ENCODE measurements at regions not wholly inside any gene's neighbourhood (a gene's known extent, or its start where the extent isn't known, plus 50 kb on each side); places are given as distances from the start of the nearest gene placed in this dataset.

DNA sequence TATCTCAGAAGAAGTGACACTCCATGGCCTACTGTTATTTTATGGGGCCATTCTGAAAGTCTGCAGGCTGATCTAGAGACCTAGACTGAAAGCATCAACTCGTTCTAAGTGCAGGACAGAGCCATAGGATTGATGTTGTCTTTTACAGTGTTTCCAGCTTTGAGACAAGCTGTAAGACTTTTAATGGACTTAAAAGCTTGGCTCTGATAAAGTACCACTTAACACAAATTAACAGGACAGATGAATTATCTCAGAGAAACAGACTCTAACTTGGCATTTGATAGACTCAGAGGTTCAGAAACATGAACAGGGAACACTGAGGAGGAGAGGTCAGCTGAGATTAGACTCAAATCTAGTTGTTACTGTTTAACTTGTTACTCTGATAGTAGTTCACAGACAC is 203.2 kb downstream of the TLR4 start:
- TF ChIP-seq, protein P1, sequence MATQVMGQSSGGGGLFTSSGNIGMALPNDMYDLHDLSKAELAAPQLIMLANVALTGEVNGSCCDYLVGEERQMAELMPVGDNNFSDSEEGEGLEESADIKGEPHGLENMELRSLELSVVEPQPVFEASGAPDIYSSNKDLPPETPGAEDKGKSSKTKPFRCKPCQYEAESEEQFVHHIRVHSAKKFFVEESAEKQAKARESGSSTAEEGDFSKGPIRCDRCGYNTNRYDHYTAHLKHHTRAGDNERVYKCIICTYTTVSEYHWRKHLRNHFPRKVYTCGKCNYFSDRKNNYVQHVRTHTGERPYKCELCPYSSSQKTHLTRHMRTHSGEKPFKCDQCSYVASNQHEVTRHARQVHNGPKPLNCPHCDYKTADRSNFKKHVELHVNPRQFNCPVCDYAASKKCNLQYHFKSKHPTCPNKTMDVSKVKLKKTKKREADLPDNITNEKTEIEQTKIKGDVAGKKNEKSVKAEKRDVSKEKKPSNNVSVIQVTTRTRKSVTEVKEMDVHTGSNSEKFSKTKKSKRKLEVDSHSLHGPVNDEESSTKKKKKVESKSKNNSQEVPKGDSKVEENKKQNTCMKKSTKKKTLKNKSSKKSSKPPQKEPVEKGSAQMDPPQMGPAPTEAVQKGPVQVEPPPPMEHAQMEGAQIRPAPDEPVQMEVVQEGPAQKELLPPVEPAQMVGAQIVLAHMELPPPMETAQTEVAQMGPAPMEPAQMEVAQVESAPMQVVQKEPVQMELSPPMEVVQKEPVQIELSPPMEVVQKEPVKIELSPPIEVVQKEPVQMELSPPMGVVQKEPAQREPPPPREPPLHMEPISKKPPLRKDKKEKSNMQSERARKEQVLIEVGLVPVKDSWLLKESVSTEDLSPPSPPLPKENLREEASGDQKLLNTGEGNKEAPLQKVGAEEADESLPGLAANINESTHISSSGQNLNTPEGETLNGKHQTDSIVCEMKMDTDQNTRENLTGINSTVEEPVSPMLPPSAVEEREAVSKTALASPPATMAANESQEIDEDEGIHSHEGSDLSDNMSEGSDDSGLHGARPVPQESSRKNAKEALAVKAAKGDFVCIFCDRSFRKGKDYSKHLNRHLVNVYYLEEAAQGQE (IDR thresholded peaks at IDR 0.05; ENCODE audit: borderline replicate concordance): no peak
- TF ChIP-seq, protein P2, sequence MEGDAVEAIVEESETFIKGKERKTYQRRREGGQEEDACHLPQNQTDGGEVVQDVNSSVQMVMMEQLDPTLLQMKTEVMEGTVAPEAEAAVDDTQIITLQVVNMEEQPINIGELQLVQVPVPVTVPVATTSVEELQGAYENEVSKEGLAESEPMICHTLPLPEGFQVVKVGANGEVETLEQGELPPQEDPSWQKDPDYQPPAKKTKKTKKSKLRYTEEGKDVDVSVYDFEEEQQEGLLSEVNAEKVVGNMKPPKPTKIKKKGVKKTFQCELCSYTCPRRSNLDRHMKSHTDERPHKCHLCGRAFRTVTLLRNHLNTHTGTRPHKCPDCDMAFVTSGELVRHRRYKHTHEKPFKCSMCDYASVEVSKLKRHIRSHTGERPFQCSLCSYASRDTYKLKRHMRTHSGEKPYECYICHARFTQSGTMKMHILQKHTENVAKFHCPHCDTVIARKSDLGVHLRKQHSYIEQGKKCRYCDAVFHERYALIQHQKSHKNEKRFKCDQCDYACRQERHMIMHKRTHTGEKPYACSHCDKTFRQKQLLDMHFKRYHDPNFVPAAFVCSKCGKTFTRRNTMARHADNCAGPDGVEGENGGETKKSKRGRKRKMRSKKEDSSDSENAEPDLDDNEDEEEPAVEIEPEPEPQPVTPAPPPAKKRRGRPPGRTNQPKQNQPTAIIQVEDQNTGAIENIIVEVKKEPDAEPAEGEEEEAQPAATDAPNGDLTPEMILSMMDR (IDR thresholded peaks at IDR 0.05; ENCODE audit: poor library complexity, severe bottlenecking): no peak

All from neural cell (in vitro differentiated cells).